Left ventricle myocardium superior (tissue), 1 donor: ENCODE measurements at regions not wholly inside any gene's neighbourhood (a gene's known extent, or its start where the extent isn't known, plus 50 kb on each side); places are given as distances from the start of the nearest gene placed in this dataset.

Experiments used
- ATAC-seq: fragments of 200-7000 bp; cut with Tn5 transposase; one replicate; pipeline ENCODE4 v1.9.1; 2020; ENCODE audit warnings: mild to moderate bottlenecking, moderate library complexity
- DNase-seq: peaks from one replicate; pipeline ENCODE4 v3.0.0-alpha.2; 2020
- intact Hi-C: fragments of 100-400 bp; cut with micrococcal nuclease; formaldehyde crosslinking; loops from one replicate; pipeline ENCODE4 v1.11.0; 2022
- donor health status: DM: no; HTN: yes; CAD: no; lungs with severe emphysema.

DNA sequence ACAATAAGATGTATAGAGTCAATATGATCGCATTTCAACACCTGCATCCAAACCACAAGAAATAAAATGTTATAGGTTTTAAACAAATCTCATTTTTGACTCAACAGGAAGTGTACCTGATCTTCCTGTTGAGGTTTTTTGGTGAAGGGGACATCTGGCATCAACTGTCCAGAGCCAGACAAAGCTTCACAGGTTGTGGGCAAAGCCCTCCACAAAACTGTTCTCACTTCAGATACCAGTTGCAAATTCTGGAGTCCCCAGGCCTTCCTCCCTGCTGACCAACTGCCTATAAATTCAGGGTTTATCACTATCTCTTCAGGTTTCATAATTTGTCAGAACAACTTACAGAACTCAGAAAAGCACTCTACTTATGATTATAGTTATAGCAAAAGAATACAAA is 326.1 kb upstream of the CAMK1G start:
- ATAC-seq (no peak), DNase-seq (no peak)
- intact Hi-C loops = no loop called here

DNA sequence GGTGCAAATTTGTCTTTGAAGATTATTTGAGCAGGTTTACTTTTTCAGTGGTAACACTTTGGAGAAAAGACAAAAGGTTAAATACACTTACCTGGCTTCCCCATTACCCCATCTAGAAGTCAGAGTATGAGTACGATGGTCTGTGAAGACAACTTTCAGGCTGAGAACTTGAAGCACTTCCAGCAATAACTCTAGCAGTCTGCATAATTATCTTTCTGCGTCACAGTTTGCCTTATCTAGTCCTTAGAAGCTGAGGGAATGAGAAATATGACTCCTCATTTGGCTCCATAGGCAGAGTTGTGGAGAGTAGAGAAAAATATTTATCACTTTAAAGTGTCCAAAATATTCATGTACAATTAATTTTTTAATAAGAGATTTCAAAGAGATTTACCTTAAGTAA is 323.4 kb upstream of the CAMK1G start:
- intact Hi-C loops = no loop called here
- no peak for ATAC-seq
- no peak for DNase-seq

DNA sequence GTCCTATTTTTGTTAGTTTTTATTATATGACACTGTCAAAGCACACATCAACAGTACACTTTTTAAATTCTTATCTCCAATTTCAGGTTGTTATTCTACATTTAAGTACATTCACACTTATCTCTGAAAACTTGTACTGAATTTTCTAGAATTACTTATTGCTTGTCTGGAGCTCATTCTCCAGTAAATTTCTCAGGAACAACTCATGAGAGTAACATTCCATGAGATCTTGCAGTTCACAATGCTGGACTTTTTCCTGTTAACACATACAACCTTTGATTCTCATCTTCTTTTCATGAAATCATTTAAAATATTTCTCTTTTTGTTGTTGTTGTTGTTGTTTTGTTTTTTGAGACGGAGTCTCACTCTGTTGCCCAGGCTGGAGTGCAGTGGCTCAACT is 320.9 kb upstream of the CAMK1G start:
- intact Hi-C loops = no loop called here
- DNase-seq (no peak), ATAC-seq (no peak)

DNA sequence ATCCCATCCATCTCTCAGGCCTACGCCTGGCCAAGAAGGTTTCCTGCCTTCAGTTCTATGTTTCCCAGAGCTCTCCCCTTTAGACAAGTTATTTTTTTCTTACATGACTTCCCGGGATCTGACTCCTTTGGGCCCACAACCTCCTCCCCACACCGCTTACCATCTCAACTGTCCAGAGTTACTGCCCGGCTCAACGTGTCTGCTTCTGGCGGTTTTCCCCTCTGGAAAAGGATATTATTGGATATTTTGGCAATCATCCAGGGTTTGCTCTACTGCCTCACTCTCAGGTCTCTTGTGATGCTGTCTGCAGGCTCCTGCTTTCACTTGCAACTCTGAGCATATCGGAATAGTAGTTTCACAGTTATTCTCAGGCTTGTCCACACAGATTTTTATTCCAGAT is 318.2 kb upstream of the CAMK1G start:
- intact Hi-C loops = no loop called here
- no peak for ATAC-seq
- DNase-seq = no peak

DNA sequence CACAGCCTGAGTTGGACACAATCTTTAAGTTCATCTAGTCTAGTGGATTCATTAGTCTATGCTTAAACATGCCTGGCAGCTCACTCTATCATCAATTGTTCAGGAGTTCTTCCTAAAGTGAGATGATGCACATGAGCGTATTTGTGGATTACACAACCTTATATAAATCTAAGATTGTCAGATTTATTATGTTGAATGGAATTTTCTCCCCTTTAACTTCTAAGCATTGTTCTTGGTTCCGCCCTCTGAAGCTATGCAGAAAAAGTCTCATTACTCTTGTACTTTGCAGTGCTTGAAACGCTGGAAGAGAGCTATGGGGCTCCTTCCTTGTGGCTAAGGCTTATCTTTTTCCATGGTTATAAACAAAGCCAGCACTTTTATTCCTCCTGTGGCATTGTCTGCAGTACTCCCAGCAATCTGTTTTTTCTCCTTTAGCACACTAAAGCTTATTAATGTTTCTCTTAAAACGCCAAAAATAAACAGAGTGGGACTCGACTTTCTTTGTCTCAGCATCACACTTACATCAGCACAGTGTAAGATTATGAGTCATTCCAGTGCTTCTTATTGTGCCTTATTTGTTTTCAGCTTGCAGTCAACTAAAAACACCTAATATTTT is 316.8 kb upstream of the CAMK1G start:
- no peak for ATAC-seq
- no peak for DNase-seq
- intact Hi-C loops = no loop called here

DNA sequence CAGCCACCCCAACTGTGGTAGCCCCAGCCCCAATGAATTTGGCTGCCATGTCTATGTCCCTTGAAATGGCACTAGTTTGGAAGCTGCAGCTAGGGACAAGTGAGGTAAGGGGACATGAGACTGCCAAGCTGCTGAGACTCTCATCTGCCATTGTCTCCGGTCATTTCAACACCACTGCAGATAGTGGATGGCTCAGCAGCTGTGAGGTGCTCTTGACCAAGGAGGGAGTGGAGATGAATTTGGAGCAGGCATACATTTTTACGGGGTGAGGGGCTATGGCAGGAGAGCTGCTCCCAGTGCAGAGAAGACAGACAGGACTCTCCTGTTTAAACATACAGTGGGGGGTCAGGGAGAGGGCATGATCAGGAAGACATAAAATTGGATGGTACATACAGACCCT is 315.5 kb upstream of the CAMK1G start:
- DNase-seq (no peak), ATAC-seq (no peak)
- intact Hi-C loops = no loop called here

DNA sequence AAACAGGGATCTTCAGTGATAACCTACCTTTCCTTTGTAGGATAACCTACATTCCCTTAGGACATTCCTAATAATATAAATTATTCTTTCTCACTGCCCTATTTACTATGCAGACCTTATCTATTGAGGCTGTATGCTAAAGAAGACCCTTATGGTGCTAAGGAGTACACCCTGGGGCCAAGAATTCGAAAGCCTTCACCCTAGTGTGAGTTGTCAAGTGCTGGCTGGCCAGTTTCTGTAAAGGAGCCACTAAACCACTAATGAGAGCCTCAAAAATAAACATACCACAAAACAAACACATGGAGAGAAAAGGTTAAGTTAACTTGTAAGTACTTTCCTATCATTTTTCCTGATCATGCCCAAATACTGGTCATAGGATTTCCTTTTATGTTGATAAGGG is 315.0 kb upstream of the CAMK1G start:
- DNase-seq (no peak), ATAC-seq (no peak)
- intact Hi-C loops = no loop called here

DNA sequence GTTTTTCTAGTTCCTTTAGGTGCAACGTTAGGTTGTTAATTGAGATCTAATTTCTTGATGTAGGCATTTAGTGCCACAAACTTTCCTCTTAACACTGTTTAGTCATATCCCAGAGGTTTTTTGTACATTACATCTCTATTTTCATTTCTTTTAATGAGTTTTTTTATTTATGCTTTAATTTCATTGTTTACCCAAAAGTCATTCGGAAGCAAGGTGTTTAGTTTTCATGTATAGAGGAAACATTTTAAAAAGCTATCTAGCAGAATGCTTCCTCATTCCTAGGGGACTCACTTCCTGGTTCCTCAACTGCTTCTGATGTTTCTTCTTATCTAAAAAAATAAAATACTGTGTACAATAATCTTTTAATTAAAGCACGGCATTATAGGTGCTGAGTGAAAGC is 307.2 kb upstream of the CAMK1G start:
- no peak for DNase-seq
- no peak for ATAC-seq
- intact Hi-C loops = no loop called here

DNA sequence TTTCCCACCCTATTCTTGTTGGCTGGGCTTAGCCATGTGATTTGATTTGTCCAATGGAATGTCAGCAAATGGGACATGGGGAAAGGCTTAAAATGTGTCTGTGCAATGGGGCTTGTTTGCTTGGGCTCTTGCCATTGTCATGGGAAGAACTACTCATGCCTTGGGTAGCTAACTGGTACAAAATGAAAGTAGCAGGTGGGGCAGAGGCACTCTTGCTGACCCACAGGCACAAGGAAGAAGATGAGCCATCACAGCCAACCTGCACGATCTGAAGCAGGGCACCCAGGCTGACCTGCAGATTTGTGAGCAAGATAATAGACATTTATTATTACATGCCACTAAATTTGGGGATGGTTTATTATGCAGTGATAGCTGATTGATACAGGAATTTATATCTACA is 305.9 kb upstream of the CAMK1G start:
- DNase-seq (no peak), ATAC-seq (no peak)
- intact Hi-C loops = no loop called here

DNA sequence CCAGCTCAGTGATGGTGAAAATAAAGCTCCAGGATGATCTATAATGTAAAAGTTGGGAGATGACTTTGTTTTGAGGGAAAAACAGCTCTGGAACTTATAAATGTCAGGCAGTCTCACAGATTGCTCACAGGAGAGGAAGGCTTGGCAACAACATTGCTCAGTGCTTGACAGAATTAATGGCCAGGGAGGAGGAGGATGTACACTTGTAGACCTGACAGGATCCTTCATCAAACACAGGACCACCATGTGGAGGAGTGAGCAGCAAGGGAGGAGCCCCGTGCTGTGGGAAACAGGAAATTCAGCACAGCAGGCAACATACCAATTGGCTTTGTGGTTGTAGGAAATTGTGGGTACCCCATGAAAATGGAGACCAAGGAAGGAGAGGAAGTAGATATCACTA is 291.8 kb upstream of the CAMK1G start:
- no peak for ATAC-seq
- intact Hi-C loops = no loop called here

DNA sequence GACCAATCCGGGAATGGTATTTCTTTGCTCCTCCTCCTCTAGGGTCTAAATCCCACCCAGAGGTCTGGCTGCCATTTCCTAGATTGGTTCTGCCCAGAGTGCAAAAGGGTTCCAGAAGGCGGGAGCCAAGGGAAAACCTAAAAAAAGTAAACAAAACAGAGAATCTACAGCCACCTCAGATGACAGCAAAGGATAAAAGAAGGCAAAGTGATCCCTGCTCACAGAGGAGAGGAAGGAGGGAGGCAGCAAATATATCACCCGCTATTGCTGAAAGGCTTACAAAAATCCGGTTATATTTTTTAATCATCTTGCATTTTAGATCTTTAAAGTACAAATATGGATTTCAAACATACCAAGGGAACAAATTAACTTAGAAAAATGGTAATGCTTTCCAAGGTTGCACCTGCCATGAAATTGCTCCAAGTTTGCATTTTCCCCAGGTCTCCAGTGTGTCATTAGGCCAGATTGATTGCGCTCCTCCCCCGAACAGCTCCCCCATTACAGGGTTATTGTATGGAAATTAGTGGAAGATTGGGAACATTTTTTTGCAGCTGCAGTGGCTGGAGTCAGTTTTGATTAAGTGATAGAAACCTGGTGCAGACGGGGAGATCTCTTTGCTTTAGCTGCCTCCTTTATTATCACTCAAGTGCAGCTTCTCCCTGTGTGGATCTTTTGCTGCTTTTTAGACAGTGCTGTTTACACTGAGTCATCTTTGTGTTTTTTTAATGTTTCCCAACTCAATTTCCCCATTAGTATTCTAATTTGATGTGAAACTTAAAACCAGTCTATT is 280.5 kb upstream of the CAMK1G start:
- intact Hi-C loops = no loop called here
- no peak for ATAC-seq
- no peak for DNase-seq

More for the DNA sequence above, 291.8 kb upstream of the CAMK1G start:
- DNase-seq = no peak

DNA sequence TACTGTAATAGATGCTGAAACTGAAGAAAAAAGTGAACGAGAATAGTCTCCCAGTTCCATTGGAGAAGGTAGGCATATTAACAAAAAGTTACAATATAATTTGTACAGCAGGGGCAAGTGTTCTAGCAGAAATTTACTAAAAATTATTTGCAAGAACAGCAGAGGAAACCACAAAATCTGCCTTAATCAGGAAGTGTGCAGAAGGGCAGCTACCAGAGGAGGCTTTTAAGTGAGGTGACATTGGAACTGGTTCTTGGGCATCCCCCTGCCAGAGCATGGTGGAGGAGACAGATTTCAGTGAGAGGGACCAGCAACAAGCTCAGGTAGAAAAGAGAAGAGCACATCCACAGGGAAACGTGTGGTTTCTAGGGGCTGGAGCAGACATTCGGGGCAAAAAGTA is 279.3 kb upstream of the CAMK1G start:
- intact Hi-C loops = no loop called here
- DNase-seq (no peak), ATAC-seq (no peak)

DNA sequence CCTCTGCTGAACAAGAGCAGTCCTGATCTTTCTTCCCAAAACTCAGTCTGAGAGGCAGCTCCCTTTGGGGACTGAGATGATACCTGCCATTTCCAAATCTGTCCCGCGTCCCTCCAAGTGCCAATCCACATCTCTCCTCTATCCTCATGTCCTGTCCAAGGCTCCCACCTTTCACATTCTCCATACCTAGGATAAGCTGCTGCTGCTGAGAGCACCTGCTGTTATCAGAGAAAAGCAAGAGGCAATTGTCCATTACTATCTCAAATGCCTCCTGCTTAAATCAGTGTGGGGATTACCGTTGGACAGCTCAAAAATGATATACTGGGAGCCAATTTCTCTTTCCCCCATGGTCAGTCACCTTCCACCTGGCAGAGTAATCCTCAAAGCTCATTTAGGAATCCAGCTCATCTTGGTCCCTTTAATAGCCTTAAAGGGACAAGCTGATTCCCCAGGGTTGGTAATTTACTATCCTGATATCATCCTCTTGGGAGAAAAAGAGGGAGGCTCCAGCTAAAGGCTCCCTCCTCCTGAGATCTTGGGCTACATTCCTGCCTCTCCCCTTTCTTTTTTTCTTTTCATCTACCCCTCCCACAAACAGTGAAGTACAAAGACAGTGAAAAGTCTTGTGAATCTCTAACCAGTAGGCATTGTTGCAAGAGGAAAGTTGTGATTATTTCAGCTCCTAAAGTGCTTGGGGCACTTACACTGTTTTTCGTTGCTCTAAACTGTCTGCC is 278.1 kb upstream of the CAMK1G start:
- intact Hi-C loops = no loop called here
- ATAC-seq (no peak), DNase-seq (no peak)

DNA sequence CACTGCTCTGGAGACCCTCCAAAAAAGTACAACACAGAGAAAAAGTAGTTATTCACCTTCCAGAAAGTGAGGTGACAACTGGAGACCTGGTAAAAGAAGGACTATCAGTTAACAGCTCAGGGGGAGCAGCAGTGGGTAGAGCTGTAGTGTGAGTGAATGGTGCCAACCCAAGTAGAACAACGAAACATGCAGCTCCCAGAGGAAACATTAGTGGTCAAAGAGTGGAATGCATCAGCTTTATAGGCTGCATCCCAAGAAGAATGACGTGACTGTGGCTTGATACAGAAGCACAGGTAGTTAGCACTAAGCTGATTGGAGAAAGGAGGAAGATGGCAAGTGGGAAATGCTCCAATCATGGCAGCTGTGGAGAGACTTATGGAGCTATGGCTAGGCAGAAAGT is 275.7 kb upstream of the CAMK1G start:
- no peak for ATAC-seq
- intact Hi-C loops = no loop called here

DNA sequence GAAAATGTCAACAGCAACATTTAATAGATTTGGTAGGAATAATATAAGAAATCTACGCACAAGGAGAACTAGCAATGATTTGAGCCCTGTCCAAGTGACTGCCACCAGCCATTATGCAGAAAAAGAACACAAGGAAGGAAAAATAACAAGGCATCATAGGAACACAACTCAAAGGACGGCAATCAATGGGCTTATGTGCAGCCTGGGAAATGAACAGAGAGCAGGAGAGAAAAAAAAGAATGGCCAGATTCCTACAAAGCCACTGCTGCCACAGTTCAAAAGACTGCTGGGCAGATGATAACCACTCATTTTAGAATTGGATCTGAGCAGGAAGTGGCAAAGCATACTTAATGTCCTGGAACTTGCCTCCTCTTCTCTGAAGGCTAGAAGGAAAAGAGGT is 274.3 kb upstream of the CAMK1G start:
- ATAC-seq = no peak
- DNase-seq = no peak
- intact Hi-C loops = no loop called here

More for the DNA sequence above, 275.7 kb upstream of the CAMK1G start:
- DNase-seq = no peak

DNA sequence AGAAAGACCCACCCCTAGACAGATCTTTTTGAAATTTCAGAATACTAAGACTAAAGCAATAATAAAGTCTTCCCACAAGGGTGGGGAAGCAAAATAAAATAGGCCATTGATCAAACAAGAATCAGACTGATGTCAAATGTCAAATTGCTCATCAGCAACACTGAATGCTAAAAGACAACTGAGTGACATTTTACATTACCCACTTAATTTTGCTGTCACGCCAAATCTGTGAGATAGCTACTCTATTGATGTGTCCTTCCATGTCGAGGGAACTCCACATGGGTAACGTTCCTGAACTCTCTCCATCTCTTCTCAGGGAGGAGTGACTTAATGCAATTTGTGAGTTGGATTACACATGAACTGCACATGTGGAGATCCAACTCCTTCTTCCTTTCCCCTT is 271.7 kb upstream of the CAMK1G start:
- intact Hi-C loops = no loop called here
- no peak for ATAC-seq
- DNase-seq = no peak

DNA sequence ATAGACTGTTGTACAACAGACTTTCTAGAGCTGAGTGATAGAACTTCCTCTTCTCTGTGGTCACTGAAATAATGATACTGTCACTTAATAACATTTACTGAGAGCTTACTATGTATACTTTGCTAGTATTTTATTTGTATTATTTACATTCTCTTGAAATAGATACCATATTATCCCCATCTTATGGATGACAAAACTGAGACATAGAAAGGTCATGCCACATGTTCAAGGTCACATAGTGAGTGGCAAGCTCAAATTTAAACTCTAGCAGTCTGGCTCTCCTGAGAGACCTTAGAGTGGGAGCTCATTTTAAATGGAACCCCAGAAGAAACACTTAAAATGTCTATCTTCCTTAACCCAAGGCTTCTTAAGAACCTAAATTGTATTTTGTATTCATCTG is 266.6 kb upstream of the CAMK1G start:
- ATAC-seq (no peak), DNase-seq (no peak)
- intact Hi-C loops = no loop called here

DNA sequence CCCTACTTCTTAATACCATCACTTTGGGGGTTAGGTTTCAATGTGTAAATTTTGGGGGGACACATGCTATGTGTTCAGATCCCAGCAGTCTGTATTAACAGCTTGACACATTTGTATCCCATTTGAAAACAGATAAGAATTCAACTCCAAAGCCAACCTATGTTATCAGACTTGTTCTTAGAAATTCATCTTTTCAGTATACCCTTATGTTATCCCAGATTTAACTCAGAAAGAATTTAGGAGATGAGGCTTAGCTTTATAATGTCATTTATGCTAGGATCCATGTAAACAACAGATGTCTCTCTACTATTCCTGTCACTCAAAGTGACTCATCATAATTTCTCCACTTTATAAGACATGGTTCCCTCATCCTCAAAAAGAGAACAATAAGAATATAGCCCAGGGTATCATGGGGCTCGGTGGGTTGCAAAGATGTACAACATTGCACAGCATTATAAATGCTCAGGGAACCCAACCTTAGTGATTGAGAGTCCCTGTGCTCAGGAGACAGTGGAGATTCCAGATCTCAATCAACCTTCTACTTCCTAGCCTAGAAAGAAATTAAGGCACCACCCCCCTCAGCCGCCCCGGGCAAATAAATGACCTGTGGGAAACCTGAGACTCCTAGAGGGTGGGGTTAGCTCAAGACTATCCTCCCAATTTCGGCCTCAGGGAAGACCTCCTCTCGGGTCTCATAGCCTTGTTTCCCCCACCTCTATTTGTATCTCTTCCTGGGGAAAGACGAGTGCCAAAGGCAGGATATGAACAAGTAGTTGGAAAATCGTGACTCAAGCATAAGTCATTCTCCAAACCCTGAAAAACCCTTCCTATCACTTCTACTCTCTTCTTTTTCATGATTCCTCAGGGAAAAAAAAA is 265.1 kb upstream of the CAMK1G start:
- intact Hi-C loops = no loop called here
- ATAC-seq = no peak
- DNase-seq = no peak

DNA sequence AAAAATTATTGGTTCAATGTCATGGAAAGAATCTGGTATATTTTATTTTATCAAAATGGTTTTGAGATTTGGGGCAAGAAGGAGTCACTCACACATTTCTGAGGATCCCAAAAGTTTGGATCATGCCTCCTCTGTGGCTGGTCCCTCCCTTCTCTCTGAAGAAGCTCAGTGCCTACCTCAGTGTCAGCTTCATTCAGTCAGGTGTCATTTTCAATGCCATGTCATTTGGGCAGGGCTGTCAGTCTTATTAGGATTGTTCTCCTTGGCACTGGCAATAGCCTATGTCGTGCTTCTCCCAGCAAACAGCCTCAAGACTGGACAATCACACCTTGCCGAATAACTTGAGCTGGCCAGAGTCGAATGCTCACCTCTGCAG is 264.5 kb upstream of the CAMK1G start:
- ATAC-seq (no peak), DNase-seq (no peak)
- intact Hi-C loops = no loop called here

DNA sequence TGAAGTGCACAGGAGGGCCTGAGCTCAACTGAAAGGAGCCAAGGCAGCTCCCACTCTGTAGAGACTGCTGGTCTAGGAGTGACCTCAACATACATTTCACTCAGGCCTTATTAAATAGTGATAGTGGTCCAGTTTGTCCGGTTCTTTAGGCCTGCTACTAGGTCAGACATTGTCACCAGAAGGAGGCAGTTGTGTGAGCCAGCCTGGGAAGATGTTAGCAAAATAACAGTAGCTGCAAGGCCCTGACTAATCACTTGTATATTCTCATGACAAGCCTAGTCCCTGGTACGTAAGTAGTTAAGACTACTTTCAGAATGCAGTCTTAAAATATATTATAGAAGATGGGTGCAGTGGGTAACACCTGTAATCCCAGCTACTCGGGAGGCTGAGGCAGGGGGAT is 264.0 kb upstream of the CAMK1G start:
- no peak for ATAC-seq
- no peak for DNase-seq
- intact Hi-C loops = no loop called here
